HG02588 (cell line): ENCODE measurements at regions not wholly inside any gene's neighbourhood (a gene's known extent, or its start where the extent isn't known, plus 50 kb on each side); places are given as distances from the start of the nearest gene placed in this dataset.
"Not testable (repeated sequence)": the region's sequence is repeated elsewhere in the genome, so short reads cannot be mapped to it uniquely, and the experiment has no call there.

Experiments used
- ATAC-seq: cut with Tn5 transposase; IDR thresholded peaks from one replicate; pipeline ENCODE4 v1.9.1; 2021; ENCODE audit warnings: mild to moderate bottlenecking, moderate library complexity; ENCODE audit not compliant: unreplicated experiment

GRCh38 chr5:174571662-174572397 is 152.6 kb upstream of the MSX2 start:
- no peak for ATAC-seq

- no peak for ATAC-seq
These were observed 151.8 kb upstream of the MSX2 start for GRCh38 chr5:174572591-174572990.

GRCh38 chr5:174573221-174573994 is 151.0 kb upstream of the MSX2 start:
- ATAC-seq = no peak

GRCh38 chr5:174575043-174575442 is 149.3 kb upstream of the MSX2 start:
- ATAC-seq = no peak

- ATAC-seq = no peak
These were observed 148.3 kb upstream of the MSX2 start for GRCh38 chr5:174576042-174576441.

- no peak for ATAC-seq
These were observed 142.9 kb upstream of the MSX2 start for GRCh38 chr5:174581479-174581878.

GRCh38 chr5:174581894-174582293 is 142.5 kb upstream of the MSX2 start:
- no peak for ATAC-seq

- ATAC-seq = no peak
These were observed 141.3 kb upstream of the MSX2 start for GRCh38 chr5:174583071-174583470.

- no peak for ATAC-seq
These were observed 138.9 kb upstream of the MSX2 start for GRCh38 chr5:174585472-174585871.

GRCh38 chr5:174586163-174586562 is 138.2 kb upstream of the MSX2 start:
- not testable (repeated sequence) for ATAC-seq

- no peak for ATAC-seq
These were observed 135.4 kb upstream of the MSX2 start for GRCh38 chr5:174589011-174589410.

- ATAC-seq = no peak
These were observed 134.8 kb upstream of the MSX2 start for GRCh38 chr5:174589599-174589998.

GRCh38 chr5:174590820-174591219 is 133.6 kb upstream of the MSX2 start:
- ATAC-seq = no peak

- no peak for ATAC-seq
These were observed 128.0 kb upstream of the MSX2 start for GRCh38 chr5:174596429-174596828.

GRCh38 chr5:174599992-174600391 is 124.4 kb upstream of the MSX2 start:
- ATAC-seq = no peak

- ATAC-seq = no peak
These were observed 122.4 kb upstream of the MSX2 start for GRCh38 chr5:174601946-174602345.

GRCh38 chr5:174606153-174606552 is 118.2 kb upstream of the MSX2 start:
- ATAC-seq = no peak

GRCh38 chr5:174606646-174607045 is 117.7 kb upstream of the MSX2 start:
- no peak for ATAC-seq

- no peak for ATAC-seq
These were observed 117.2 kb upstream of the MSX2 start for GRCh38 chr5:174607205-174607604.

- no peak for ATAC-seq
These were observed 116.5 kb upstream of the MSX2 start for GRCh38 chr5:174607916-174608315.

- ATAC-seq = no peak
These were observed 115.7 kb upstream of the MSX2 start for GRCh38 chr5:174608631-174609097.

GRCh38 chr5:174609116-174609515 is 115.3 kb upstream of the MSX2 start:
- no peak for ATAC-seq
